Stimulated activated CD8-positive, alpha-beta memory T cell treated with anti-CD3 and anti-CD28 coated beads, Interleukin-7, amount 100 ng/mL, for 24 hours (primary cell): ENCODE measurements at regions not wholly inside any gene's neighbourhood (a gene's known extent, or its start where the extent isn't known, plus 50 kb on each side); places are given as distances from the start of the nearest gene placed in this dataset.

ENCODE experiments used
- DNase-seq: peaks from one replicate; pipeline ENCODE4 v3.0.0-alpha.2; 2020; ENCODE audit warnings: low read depth

- DNase-seq, result peak; percentile 33
Observed at GRCh38 chr19:29263305-29264135, 50.6 kb upstream of the UQCRFS1 start.

GRCh38 chr19:29264897-29265296 lies 51.9 kb upstream of the UQCRFS1 start:
- DNase-seq, result no peak

- DNase-seq, result no peak
Observed at GRCh38 chr19:29265436-29265835, 52.5 kb upstream of the UQCRFS1 start.

DNA sequence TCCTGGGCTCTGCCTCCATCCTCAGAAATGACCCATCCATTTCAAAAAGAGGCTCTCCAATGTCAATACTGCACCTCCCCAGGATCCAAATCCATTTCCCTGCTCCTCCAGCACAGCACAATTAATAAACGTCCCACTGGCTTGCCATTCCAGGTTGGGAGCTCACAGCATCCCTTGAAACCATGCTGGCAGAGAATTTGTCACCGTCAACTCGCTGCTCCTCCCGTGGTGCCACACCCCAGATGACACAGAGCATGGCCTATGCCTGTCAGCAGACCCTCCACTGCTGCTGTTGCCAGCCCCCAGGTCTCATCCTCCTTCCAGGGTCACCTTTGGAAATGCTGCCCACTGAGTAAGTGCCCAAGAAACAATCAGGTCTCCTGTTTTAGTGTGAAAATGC lies 53.0 kb upstream of the UQCRFS1 start:
- DNase-seq, result no peak

DNA sequence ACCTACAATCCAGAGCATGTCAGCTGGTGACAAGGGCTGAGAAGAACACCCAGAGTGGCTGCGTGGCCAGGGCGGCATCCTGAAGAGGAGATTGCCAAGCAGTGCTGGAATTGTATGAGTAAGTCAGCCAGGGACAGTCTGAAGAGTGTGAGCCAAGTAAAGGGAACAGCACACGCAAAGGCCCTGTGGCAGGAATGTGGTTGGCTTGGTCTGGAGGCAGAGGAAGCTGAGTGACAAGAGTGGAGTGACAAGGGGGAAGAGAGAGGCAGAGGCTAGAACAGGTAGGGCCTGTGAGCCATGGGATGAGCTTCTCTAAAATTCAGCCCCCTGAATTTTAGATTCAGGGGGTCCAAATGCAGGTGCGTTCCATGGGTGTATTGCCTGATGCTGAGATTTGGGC lies 53.7 kb upstream of the UQCRFS1 start:
- DNase-seq, result no peak

DNA sequence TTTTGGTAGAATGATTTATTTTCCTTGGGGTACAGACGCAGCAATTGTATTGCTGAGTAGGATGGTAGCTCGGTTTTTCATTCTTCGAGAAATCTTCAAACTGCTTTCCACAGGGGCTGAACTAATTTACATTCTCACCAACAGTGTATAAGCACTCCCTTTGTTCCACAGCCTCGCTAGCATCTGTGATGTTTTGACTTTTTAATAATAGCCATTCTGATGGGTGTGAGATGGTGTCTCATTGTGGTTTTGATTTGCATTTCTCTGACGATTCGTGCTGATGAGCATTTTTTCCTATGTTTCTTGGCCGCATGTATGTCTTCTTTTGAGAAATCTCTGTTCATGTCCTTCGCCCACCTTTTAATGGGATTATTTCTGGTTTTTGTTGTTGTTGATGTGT lies 54.8 kb upstream of the UQCRFS1 start:
- no peak for DNase-seq

- no peak for DNase-seq
Observed at GRCh38 chr19:29268103-29268502, 55.2 kb upstream of the UQCRFS1 start.

DNA sequence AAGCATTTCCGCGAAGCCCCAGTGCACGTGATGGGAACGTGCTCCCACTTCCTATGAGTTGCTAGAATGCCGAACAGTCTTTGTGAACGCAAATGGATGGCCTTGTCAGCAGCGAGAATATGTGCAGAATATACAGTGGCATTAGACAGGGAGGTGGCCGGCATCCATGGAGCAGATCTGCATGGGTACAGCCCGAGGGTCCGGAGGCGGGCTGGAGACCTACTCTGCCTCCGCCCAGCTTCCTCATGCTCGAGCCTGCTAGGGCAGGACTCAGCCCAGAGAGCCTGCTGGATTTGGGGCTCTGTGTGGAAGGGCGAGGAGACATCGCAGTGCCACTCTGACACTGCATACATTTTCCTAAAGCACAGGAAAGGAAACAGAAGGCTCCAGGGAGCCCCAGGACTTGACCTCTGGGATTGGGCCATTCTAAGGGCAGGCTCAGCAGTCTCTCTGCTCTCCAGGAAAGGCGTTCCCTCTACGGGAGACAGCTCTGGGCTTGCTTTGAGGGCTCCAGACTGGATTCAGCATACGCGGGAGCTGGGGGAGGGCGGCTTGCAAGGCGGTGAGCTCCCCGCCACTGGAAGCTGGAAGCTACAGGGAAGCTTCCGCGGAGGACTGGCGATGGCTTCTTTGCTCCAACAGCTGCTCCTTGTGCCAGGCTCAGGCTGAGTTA lies 55.9 kb upstream of the UQCRFS1 start:
- no peak for DNase-seq

GRCh38 chr19:29269641-29270040 lies 56.7 kb upstream of the UQCRFS1 start:
- DNase-seq, result no peak

GRCh38 chr19:29271341-29271740 lies 58.4 kb upstream of the UQCRFS1 start:
- no peak for DNase-seq

DNA sequence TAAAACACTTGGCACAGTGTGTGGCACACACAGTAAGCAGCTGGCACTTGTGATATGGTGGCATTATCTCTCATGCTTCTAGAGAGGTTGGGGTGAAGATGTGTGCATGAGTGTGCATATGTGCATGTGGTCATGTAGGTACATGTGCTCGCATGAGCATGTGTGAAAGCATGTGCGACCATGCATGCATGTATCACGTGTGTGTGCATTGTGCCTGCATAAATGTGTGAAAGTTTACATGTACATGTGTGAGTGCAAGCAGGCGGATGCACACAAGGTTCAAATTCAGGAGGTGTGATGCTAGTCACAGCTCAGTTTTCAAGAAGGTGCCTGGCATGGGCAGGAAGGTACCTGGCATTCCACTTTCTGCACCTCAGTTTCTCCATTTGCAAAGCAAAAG lies 59.0 kb upstream of the UQCRFS1 start:
- DNase-seq, result no peak

DNA sequence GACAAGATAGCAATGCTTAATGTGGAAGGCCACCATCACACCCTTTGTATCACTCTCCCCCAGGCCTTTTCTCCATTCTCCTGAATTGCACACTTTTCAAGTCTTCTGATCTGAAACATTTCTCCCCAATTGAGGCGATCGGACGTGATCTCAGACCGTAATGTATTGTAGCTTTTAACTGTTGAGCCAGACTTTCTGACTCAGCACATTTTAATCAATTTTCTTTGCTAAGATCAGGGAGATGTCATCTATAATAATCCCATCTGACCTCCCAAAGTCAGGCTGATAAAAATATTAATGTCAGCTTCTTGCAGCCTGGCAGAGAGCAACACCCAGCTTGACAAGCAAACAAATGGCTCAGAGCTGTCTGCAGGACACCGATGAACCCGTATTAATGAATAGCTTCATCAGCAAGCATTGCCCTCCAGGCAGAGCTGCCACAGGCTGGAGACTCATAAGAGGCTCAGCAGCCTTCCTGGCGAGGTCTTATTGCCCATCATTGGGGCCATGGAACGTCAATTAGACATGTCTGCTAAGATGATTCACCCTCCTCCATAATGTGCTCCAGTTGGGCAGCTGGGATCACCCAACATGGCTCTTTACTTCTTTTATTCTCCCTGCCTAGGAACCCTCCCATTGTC lies 60.2 kb upstream of the UQCRFS1 start:
- no peak for DNase-seq

DNA sequence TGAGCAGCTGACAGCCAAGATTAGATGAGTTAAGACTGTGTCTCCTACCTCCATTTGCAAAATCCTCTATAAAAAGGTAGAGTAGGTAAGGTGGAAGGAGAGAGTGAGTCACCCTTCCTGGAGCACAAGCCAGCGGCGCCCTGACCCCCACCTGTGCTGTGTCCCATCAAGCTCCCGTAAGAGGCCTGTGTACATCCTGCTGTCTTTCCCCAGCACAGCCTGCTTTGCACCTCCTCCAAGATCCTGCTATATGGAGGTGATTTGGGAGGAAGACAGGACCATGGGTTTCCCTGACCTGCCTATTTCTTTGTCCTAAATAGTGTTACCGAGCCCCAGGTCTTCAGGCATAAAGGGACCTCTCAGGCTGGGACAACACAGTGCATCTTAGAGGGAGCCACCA lies 62.3 kb upstream of the UQCRFS1 start:
- no peak for DNase-seq

DNA sequence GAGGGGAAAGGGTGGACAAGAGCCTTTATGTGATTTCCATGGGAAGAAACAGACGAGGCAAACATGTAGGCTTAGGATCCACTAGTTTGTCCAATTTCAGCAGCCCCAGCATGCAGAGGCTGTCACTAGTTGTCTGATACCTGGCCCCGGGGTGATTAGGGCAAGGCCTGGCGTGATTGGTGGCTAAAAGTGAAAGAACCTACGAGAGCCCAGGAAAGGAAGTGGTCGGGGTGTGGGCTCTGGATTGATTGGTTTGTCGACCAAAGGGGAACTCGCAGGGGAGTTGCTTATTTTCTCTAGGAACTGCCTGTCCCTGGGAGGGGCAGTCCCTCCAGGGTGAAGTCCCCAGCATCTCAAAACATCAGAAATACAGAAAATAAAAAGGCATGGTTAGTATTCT lies 64.2 kb upstream of the UQCRFS1 start:
- peak; percentile 14 for DNase-seq

- no peak for DNase-seq
Observed at GRCh38 chr19:29278716-29279115, 65.8 kb upstream of the UQCRFS1 start.

DNA sequence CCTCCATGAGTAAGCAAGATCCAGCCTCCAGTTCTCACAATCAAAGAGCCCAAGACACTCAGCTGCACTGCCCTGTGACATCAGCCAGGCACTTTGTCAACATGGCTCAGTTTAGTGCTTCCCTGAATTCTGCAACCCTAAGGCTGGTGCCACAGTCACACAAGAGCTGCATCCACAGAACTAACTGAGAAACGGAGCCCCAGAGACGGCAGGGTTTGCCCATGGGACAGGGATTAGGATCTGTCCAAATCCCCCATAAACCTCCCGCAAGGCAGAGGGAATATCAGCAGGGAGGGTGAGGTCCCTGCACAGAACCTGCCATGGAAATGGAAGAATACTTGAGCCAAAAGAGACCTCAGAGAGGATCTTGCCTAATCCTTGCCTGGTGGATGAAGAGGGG lies 70.4 kb upstream of the UQCRFS1 start:
- DNase-seq, result no peak

GRCh38 chr19:29285187-29285687 lies 72.3 kb upstream of the UQCRFS1 start:
- DNase-seq, result no peak

- DNase-seq, result no peak
Observed at GRCh38 chr19:29285878-29286277, 72.9 kb upstream of the UQCRFS1 start.

DNA sequence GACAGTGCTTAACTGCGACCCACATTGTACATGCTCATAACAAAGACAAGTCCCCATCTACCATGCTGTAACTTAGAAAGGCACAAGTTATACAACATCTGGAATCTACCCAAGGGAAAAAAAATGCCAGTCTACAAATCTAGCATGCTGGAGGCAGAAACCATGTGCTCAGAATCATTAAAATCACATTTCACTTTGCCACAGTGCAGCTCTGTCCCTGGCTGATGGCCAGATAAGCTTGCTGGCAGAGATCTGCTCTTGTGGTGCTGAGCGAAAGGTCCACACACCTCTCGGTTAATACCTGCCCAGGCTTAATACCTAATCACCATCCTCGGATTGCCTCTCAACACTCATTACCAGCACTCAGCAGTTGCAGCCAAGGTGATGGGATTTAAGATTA lies 74.1 kb upstream of the UQCRFS1 start:
- no peak for DNase-seq

- no peak for DNase-seq
Observed at GRCh38 chr19:29288256-29288655, 75.3 kb upstream of the UQCRFS1 start.

GRCh38 chr19:29289020-29289419 lies 76.1 kb upstream of the UQCRFS1 start:
- DNase-seq, result no peak

GRCh38 chr19:29290853-29291252 lies 77.9 kb upstream of the UQCRFS1 start:
- no peak for DNase-seq

DNA sequence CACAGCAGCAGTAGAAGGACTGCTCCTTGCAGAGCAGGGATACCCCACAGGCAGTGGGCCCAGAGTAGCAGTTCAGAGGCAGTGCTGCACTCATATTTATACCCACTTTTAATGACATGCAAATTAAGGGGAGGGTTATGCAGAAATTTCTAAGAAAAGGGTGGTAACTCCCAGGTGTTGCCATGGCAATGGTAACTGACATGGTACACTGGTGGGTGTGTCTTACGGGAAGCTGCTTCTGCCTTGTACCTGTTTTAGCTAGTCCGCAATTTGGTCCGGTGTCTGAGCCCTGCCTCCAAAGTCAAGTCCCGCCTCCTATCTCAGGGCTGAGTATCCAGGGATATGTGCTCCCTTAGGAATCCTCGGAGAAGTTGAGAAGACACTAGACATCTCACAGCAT lies 79.2 kb upstream of the UQCRFS1 start:
- no peak for DNase-seq
